ENCODE measurements at regions not wholly inside any gene's neighbourhood (a gene's known extent, or its start where the extent isn't known, plus 50 kb on each side); places are given as distances from the start of the nearest gene placed in this dataset.

DNA sequence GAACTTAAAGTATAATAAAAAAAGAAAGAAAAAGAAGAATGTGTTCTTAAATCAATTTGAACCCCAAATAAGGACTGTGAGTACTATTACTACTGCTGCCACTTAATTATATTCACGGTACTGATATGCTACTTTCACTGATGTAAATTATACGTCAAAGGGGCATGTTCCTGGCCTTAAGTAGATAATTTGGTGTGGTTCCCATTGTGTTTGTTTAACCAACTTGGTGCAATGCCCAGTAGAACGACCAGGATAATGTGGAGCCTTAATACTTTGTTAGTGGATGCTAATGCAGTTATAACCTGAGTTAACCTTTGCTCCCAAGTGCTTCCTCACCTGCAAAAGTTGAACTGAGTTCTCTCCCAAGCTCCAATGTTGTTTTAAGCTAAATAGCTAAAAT is 142.0 kb downstream of the NR4A2 start:
- TF ChIP-seq, protein P1, sequence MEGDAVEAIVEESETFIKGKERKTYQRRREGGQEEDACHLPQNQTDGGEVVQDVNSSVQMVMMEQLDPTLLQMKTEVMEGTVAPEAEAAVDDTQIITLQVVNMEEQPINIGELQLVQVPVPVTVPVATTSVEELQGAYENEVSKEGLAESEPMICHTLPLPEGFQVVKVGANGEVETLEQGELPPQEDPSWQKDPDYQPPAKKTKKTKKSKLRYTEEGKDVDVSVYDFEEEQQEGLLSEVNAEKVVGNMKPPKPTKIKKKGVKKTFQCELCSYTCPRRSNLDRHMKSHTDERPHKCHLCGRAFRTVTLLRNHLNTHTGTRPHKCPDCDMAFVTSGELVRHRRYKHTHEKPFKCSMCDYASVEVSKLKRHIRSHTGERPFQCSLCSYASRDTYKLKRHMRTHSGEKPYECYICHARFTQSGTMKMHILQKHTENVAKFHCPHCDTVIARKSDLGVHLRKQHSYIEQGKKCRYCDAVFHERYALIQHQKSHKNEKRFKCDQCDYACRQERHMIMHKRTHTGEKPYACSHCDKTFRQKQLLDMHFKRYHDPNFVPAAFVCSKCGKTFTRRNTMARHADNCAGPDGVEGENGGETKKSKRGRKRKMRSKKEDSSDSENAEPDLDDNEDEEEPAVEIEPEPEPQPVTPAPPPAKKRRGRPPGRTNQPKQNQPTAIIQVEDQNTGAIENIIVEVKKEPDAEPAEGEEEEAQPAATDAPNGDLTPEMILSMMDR (IDR thresholded peaks at IDR 0.05; ENCODE audit: low read depth, low read length, poor library complexity, severe bottlenecking): no peak
- TF ChIP-seq EZH2phosphoT487 (IDR thresholded peaks at IDR 0.05; ENCODE audit: borderline replicate concordance, low read length): no peak

Measured in DOHH2 (cell line).